BJ (cell line): ENCODE measurements at regions not wholly inside any gene's neighbourhood (a gene's known extent, or its start where the extent isn't known, plus 50 kb on each side); places are given as distances from the start of the nearest gene placed in this dataset.

Experiments
- CTCF ChIA-PET: fragments of 350-600 bp; formaldehyde crosslinking; extraction: SDS; loops from one replicate; lab custom pipeline; 2021; ENCODE audit warnings: antibody characterized with exemption, inconsistent platforms; lab: Yijun Ruan, JAX
- POLR2A ChIA-PET: fragments of 300-600 bp; sonication (Branson Sonifier 250); formaldehyde crosslinking; extraction: SDS; loops from one replicate; lab custom pipeline; 2021; ENCODE audit warnings: antibody characterized with exemption; lab: Charles Lee
- DNase-seq: peaks from one replicate; pipeline ENCODE4 v3.0.0-alpha.2; 2011; ENCODE audit warnings: low read depth
- H3K27me3 ChIP-seq: 2 replicates; pipeline ENCODE4 v1.6.0; 2011; ENCODE audit warnings: low read length; ENCODE audit not compliant: control insufficient read depth, insufficient read depth
- H3K36me3 ChIP-seq: 2 replicates; pipeline ENCODE4 v1.5.1; 2011; ENCODE audit warnings: low read length; ENCODE audit not compliant: control insufficient read depth, insufficient read depth
- H3K4me3 ChIP-seq: 2 replicates; pipeline ENCODE4 v1.5.1; 2011; ENCODE audit warnings: low read depth, mild to moderate bottlenecking, control low read depth, low read length
- CTCF ChIP-seq: IDR thresholded peaks from 2 replicates; pipeline ENCODE4 v1.5.1; 2011; ENCODE audit warnings: low read depth, mild to moderate bottlenecking, control low read depth, inconsistent platforms, low read length, moderate library complexity; ENCODE audit not compliant: insufficient read depth

DNA sequence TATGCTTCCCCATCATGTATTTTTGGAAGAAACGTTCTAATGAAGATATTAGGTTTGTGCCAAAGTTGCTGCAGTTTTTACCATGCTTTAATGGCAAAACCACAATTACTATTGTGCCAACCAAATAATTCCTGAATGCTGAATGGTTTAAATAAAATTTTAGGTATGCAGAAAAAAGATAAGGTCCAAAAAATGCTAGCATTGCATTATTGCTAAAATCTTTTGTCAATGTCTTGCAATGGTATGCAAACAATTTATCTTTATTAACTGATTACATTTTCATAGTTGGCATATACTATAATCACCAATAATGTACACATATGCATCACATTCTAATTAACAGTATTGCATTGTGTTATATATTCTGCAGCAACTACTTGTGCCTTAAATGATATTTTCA is 1657.4 kb upstream of the IGFBP7 start:
- POLR2A ChIA-PET: no interaction called here
- CTCF ChIA-PET: no interaction called here
- DNase-seq: no peak
- TF ChIP-seq CTCF: no peak
- H3K4me3 ChIP-seq: no peak overlapping the region
- H3K27me3 ChIP-seq: no peaks in the 10 kb centered on the region
- H3K36me3 ChIP-seq: no peaks in the 10 kb centered on the region

DNA sequence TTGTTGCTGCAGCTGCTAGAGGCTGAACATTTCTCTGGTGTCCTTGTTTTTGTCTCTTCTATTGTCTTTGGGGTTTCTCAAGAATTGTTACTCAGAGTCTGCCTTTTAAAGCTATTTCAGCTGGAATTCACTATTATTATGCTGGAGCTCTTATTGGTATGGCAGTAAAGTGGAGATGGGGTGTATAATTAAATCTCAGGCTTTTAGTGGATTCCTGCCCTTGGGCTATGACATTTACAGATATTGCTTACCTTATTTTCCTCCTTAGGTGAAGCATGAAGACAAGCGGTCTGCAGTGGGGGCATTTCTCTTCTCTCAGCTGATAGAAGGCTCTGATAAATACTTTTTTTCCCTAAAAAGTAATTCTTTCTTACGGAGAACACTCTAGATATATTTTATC is 1656.6 kb upstream of the IGFBP7 start:
- no peak for TF ChIP-seq CTCF
- DNase-seq: no peak
- CTCF ChIA-PET: no interaction called here
- H3K4me3 ChIP-seq: no peak overlapping the region
- H3K36me3 ChIP-seq: no peaks in the 10 kb centered on the region
- POLR2A ChIA-PET: no interaction called here
- H3K27me3 ChIP-seq: no peaks in the 10 kb centered on the region

DNA sequence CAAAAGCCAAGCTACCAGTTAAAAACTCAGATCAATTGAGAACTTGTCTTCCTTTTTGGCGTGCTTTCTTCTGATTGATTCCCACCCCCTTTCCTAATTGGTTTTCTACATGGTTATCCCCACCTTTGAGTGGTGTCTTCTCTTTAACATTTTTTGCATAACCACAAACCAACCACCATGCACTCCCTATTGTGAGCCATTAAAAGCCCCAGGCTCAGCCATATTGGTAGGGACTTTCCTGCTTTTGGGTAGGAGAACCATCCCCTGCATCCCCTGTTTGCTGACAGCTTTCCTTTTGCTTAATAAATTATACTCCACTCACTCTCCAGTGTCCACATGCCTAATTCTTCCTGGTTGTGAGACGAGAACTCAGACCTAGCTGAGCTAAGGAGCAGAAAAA is 1651.4 kb upstream of the IGFBP7 start:
- no peaks in the 10 kb centered on the region for H3K36me3 ChIP-seq
- ChIA-PET CTCF (no interaction called here), POLR2A (no interaction called here)
- H3K27me3 ChIP-seq: no peaks in the 10 kb centered on the region
- no peak for DNase-seq
- no peak for TF ChIP-seq CTCF
- no peak overlapping the region for H3K4me3 ChIP-seq

DNA sequence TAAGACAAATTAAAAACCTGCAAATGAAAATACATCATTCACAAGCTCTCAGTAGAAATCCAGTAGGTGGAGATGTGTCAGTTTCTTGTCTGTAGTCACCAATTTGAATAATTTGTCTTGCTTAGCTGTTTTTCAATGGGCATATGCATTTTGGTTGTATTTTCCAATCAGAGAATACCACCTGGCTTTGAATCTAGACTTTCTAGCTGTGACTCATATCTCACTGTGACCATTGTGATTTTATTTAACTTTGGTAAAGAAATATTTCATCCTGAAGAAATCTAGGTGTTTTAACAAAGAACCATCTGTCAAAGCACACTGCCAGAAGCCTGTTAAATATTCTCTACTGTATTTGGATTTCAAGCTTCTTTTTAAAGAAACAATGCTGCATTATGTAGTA is 1650.6 kb upstream of the IGFBP7 start:
- TF ChIP-seq CTCF: no peak
- ChIA-PET POLR2A (no interaction called here), CTCF (no interaction called here)
- H3K27me3 ChIP-seq: no peaks in the 10 kb centered on the region
- H3K36me3 ChIP-seq: no peaks in the 10 kb centered on the region
- DNase-seq: no peak
- H3K4me3 ChIP-seq: no peak overlapping the region

DNA sequence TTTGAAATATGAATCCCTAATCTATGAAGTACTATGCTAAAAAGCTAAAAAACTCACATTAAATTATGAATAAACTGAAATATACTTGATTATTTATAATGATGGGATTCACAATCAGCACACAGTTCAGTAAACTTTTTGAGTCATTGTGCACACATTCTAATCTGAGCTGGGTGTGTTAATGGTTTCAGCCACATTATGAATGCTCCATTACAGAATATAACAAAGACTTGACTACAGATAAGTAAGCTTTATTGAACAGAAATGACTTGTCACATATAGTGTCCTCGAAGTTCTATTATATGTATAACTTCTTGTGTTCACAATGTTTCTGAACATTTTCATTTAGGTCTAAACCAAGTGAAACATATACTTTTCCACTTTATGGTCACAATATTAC is 1649.9 kb upstream of the IGFBP7 start:
- ChIA-PET CTCF (no interaction called here), POLR2A (no interaction called here)
- no peaks in the 10 kb centered on the region for H3K36me3 ChIP-seq
- TF ChIP-seq CTCF: no peak
- H3K4me3 ChIP-seq: no peak overlapping the region
- H3K27me3 ChIP-seq: no peaks in the 10 kb centered on the region
- no peak for DNase-seq
